Activated CD4-positive, alpha-beta T cell treated with anti-CD3 and anti-CD28 coated beads, Interleukin-2, amount 50 U/mL, for 16 hours (primary cell): ENCODE measurements at regions not wholly inside any gene's neighbourhood (a gene's known extent, or its start where the extent isn't known, plus 50 kb on each side); places are given as distances from the start of the nearest gene placed in this dataset.

Experiments used
- DNase-seq: peaks from one replicate; pipeline ENCODE4 v3.0.0-alpha.2; 2020

- DNase-seq = no peak
Measured at GRCh38 chr21:28781602-28782276, 210.9 kb downstream of the LTN1 start.

- no peak for DNase-seq
Measured at GRCh38 chr21:28779914-28780313, 212.8 kb downstream of the LTN1 start.

GRCh38 chr21:28776251-28776650, 216.4 kb downstream of the LTN1 start:
- DNase-seq = peak; percentile 83

GRCh38 chr21:28775071-28775470, 217.6 kb downstream of the LTN1 start:
- peak; percentile 78 for DNase-seq

- no peak for DNase-seq
Measured at GRCh38 chr21:28773036-28773435, 219.6 kb downstream of the LTN1 start.

- DNase-seq = peak; percentile 61
Measured at GRCh38 chr21:28771790-28772501, 220.7 kb downstream of the LTN1 start.

- no peak for DNase-seq
Measured at GRCh38 chr21:28770867-28771661, 221.6 kb downstream of the LTN1 start.

GRCh38 chr21:28769683-28770082, 223.0 kb downstream of the LTN1 start:
- DNase-seq = peak; percentile 87

GRCh38 chr21:28768753-28769152, 223.9 kb downstream of the LTN1 start:
- no peak for DNase-seq

GRCh38 chr21:28767523-28767922, 225.2 kb downstream of the LTN1 start:
- DNase-seq = peak; percentile 86

GRCh38 chr21:28763809-28764418, 228.8 kb downstream of the LTN1 start:
- no peak for DNase-seq

- DNase-seq = no peak
Measured at GRCh38 chr21:28762357-28762735, 230.3 kb downstream of the LTN1 start.

GRCh38 chr21:28761674-28762356, 230.9 kb downstream of the LTN1 start:
- DNase-seq = no peak

GRCh38 chr21:28758883-28759242, 233.8 kb downstream of the LTN1 start:
- no peak for DNase-seq

- DNase-seq = no peak
Measured at GRCh38 chr21:28758042-28758882, 234.4 kb downstream of the LTN1 start.

GRCh38 chr21:28754862-28755261, 237.8 kb downstream of the LTN1 start:
- no peak for DNase-seq

GRCh38 chr21:28754127-28754611, 238.5 kb downstream of the LTN1 start:
- no peak for DNase-seq

- DNase-seq = no peak
Measured at GRCh38 chr21:28752131-28752530, 240.5 kb downstream of the LTN1 start.

- no peak for DNase-seq
Measured at GRCh38 chr21:28751176-28751575, 241.5 kb downstream of the LTN1 start.

GRCh38 chr21:28750565-28750964, 242.1 kb downstream of the LTN1 start:
- no peak for DNase-seq

GRCh38 chr21:28749536-28749935, 243.1 kb downstream of the LTN1 start:
- DNase-seq = no peak

- DNase-seq = no peak
Measured at GRCh38 chr21:28747464-28747863, 245.2 kb downstream of the LTN1 start.
